DOHH2 (cell line): ENCODE measurements at regions not wholly inside any gene's neighbourhood (a gene's known extent, or its start where the extent isn't known, plus 50 kb on each side); places are given as distances from the start of the nearest gene placed in this dataset.
"Not testable (repeated sequence)": the region's sequence is repeated elsewhere in the genome, so short reads cannot be mapped to it uniquely, and the experiment has no call there.

Source experiments
- EZH2phosphoT487 ChIP-seq: fragments of 200-600 bp; sonication (generic); IDR thresholded peaks from 2 replicates; pipeline ENCODE4 v1.6.1; 2017; ENCODE audit warnings: borderline replicate concordance, mild to moderate bottlenecking, antibody characterized with exemption, low read length, moderate library complexity, mixed read lengths
- TF ChIP-seq, protein P1 (sequence below): fragments of 200-600 bp; sonication (generic); IDR thresholded peaks from one replicate; pipeline ENCODE4 v1.5.1; 2014; ENCODE audit warnings: antibody characterized with exemption, mild to moderate bottlenecking, low read depth, low read length; ENCODE audit not compliant: poor library complexity, severe bottlenecking

DNA sequence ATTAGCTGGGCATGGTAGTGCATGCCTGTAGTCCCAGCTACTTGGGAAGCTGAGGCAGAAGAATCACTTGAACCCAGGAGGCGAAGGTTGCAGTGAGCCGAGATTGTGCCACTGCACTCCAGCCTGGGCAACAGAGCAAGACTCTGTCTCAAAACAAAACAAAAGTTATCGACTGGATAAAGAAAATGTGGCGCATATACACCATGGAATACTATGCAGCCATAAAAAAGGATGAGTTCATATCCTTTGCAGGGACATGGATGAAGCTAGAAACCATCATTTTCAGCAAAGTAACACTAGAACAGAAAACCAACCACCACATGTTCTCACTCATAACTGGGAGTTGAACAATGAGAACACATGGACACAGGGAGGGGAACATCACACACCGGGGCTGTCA is 50.3 kb upstream of the USP9X start:
- TF ChIP-seq, protein P1, sequence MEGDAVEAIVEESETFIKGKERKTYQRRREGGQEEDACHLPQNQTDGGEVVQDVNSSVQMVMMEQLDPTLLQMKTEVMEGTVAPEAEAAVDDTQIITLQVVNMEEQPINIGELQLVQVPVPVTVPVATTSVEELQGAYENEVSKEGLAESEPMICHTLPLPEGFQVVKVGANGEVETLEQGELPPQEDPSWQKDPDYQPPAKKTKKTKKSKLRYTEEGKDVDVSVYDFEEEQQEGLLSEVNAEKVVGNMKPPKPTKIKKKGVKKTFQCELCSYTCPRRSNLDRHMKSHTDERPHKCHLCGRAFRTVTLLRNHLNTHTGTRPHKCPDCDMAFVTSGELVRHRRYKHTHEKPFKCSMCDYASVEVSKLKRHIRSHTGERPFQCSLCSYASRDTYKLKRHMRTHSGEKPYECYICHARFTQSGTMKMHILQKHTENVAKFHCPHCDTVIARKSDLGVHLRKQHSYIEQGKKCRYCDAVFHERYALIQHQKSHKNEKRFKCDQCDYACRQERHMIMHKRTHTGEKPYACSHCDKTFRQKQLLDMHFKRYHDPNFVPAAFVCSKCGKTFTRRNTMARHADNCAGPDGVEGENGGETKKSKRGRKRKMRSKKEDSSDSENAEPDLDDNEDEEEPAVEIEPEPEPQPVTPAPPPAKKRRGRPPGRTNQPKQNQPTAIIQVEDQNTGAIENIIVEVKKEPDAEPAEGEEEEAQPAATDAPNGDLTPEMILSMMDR = not testable (repeated sequence)
- not testable (repeated sequence) for TF ChIP-seq EZH2phosphoT487
